ENCODE measurements at regions not wholly inside any gene's neighbourhood (a gene's known extent, or its start where the extent isn't known, plus 50 kb on each side); places are given as distances from the start of the nearest gene placed in this dataset.

GRCh38 chr20:22679197-22679596 is 94.8 kb upstream of the FOXA2 start:
- Histone ChIP-seq H3K4me3 (no peak overlapping the region), H3K4me1 (no peaks in the 10 kb centered on the region), H3K27ac (no peak overlapping the region), H3K9me3 (peaks cover 0 to 6% (median 1%) of the 10 kb centered on the region in 4 donors), H3K36me3 (no peaks in the 10 kb centered on the region), H3K27me3 (peaks cover 0 to 20% (median 0%) of the 10 kb centered on the region in 3 donors)
- DNase-seq, result no peak
- WGBS, 2 donors, result 75 to 81% methylated on average over 4 of the region's 4 CpGs
- intact Hi-C loops (cut with DNase I), result no loop called here
- no peak for TF ChIP-seq POLR2A (IDR thresholded peaks at IDR 0.05)
- no peak for TF ChIP-seq POLR2AphosphoS5 (IDR thresholded peaks at IDR 0.05)
- no peak for TF ChIP-seq EP300 (IDR thresholded peaks at IDR 0.05)
- no peak for TF ChIP-seq CTCF (IDR thresholded peaks at IDR 0.05)

- no peak overlapping the region for H3K27ac ChIP-seq
- H3K36me3 ChIP-seq, result no peaks in the 10 kb centered on the region
- no peak for DNase-seq
- WGBS, 2 donors, result 70 to 79% methylated on average over 9 of the region's 9 CpGs
- no peak overlapping the region for H3K4me3 ChIP-seq
- H3K27me3 ChIP-seq, result peaks cover 0 to 22% (median 0%) of the 10 kb centered on the region in 3 donors
- no peaks in the 10 kb centered on the region for H3K4me1 ChIP-seq
- intact Hi-C loops (cut with DNase I), result no loop called here
- H3K9me3 ChIP-seq, result peaks cover 0 to 6% (median 1%) of the 10 kb centered on the region in 4 donors
- TF ChIP-seq POLR2A (IDR thresholded peaks at IDR 0.05), result no peak
- TF ChIP-seq CTCF (IDR thresholded peaks at IDR 0.05), result no peak
- TF ChIP-seq EP300 (IDR thresholded peaks at IDR 0.05), result no peak
Measured at GRCh38 chr20:22680031-22680740, 95.8 kb upstream of the FOXA2 start.

GRCh38 chr20:22681591-22682248 is 97.3 kb upstream of the FOXA2 start:
- H3K4me1 ChIP-seq, result no peaks in the 10 kb centered on the region
- intact Hi-C loops (cut with DNase I), result loop anchor here (2.0 kb wide), 1 partner anchor 343 kb away; no protein-coding TSS in a partner anchor
- H3K27ac ChIP-seq, result no peak overlapping the region
- TF ChIP-seq CTCF (IDR thresholded peaks at IDR 0.05) (no peak), POLR2A (IDR thresholded peaks at IDR 0.05) (no peak), POLR2AphosphoS5 (IDR thresholded peaks at IDR 0.05) (no peak), EP300 (IDR thresholded peaks at IDR 0.05) (no peak)
- no peaks in the 10 kb centered on the region for H3K36me3 ChIP-seq
- H3K4me3 ChIP-seq, result no peak overlapping the region
- WGBS, 2 donors, result 82 to 88% methylated on average over 4 of the region's 4 CpGs
- peaks cover 0 to 6% (median 1%) of the 10 kb centered on the region in 4 donors for H3K9me3 ChIP-seq
- no peak for DNase-seq
- H3K27me3 ChIP-seq, result peaks cover 0 to 19% (median 0%) of the 10 kb centered on the region in 3 donors

GRCh38 chr20:22682381-22682780 is 98.0 kb upstream of the FOXA2 start:
- 85 to 87% methylated on average over 6 of the region's 6 CpGs for WGBS, 2 donors
- no peak for DNase-seq
- H3K36me3 ChIP-seq, result no peaks in the 10 kb centered on the region
- TF ChIP-seq CTCF (IDR thresholded peaks at IDR 0.05) (no peak), POLR2AphosphoS5 (IDR thresholded peaks at IDR 0.05) (no peak), EP300 (IDR thresholded peaks at IDR 0.05) (no peak), POLR2A (IDR thresholded peaks at IDR 0.05) (no peak)
- H3K27me3 ChIP-seq, result peaks cover 0 to 19% (median 0%) of the 10 kb centered on the region in 3 donors
- no peak overlapping the region for H3K4me3 ChIP-seq
- H3K9me3 ChIP-seq, result peaks cover 0 to 6% (median 1%) of the 10 kb centered on the region in 4 donors
- H3K4me1 ChIP-seq, result no peaks in the 10 kb centered on the region
- H3K27ac ChIP-seq, result no peak overlapping the region
- intact Hi-C loops (cut with DNase I), result loop anchor here (2.0 kb wide), 1 partner anchor 344 kb away; no protein-coding TSS in a partner anchor

All from sigmoid colon (tissue), 6 donors.